H9 (cell line): ENCODE measurements at regions not wholly inside any gene's neighbourhood (a gene's known extent, or its start where the extent isn't known, plus 50 kb on each side); places are given as distances from the start of the nearest gene placed in this dataset.

ENCODE experiments used
- DNase-seq: peaks from one replicate; pipeline ENCODE4 v3.0.0-alpha.2; 2017
- H2AFZ ChIP-seq: one replicate; pipeline ENCODE4 v1.6.1; 2013; ENCODE audit warnings: mild to moderate bottlenecking, low read length, control low read depth, moderate library complexity
- H2AK5ac ChIP-seq: 2 replicates; pipeline ENCODE4 v1.6.1; 2013; ENCODE audit warnings: low read length, control low read depth, mixed read lengths; ENCODE audit not compliant: insufficient read length
- H2BK120ac ChIP-seq: one replicate; pipeline ENCODE4 v1.6.1; 2013; ENCODE audit warnings: low read depth, mild to moderate bottlenecking, low read length, control low read depth, inconsistent platforms; ENCODE audit not compliant: poor library complexity, severe bottlenecking
- H2BK12ac ChIP-seq: 2 replicates; pipeline ENCODE4 v1.6.1; 2013; ENCODE audit warnings: low read length, control low read depth, mixed read lengths, low read depth; ENCODE audit not compliant: insufficient read length
- H2BK15ac ChIP-seq: 2 replicates; pipeline ENCODE4 v1.6.1; 2013; ENCODE audit warnings: low read depth, low read length, control low read depth
- H2BK20ac ChIP-seq: one replicate; pipeline ENCODE4 v1.6.1; 2013; ENCODE audit warnings: low read depth, mild to moderate bottlenecking, low read length, control low read depth, inconsistent platforms; ENCODE audit not compliant: poor library complexity, severe bottlenecking
- H2BK5ac ChIP-seq: 2 replicates; pipeline ENCODE4 v1.6.1; 2013; ENCODE audit warnings: low read length, control low read depth, mixed read lengths; ENCODE audit not compliant: insufficient read length
- H3K14ac ChIP-seq: 2 replicates; pipeline ENCODE4 v1.6.1; 2013; ENCODE audit warnings: low read length, control low read depth; ENCODE audit not compliant: insufficient read depth
- H3K18ac ChIP-seq: 2 replicates; pipeline ENCODE4 v1.6.1; 2013; ENCODE audit warnings: low read depth, mild to moderate bottlenecking, mixed read lengths, low read length, control low read depth; ENCODE audit not compliant: insufficient read length
- H3K23ac ChIP-seq: 2 replicates; pipeline ENCODE4 v1.6.1; 2013; ENCODE audit warnings: low read length, control low read depth, mixed read lengths, low read depth; ENCODE audit not compliant: insufficient read length
- H3K23me2 ChIP-seq: 2 replicates; pipeline ENCODE4 v1.6.1; 2013; ENCODE audit warnings: low read depth, mild to moderate bottlenecking, mixed read lengths, low read length, control low read depth; ENCODE audit not compliant: insufficient read length, poor library complexity, severe bottlenecking
- H3K27ac ChIP-seq: 2 replicates; pipeline ENCODE4 v1.5.1; 2013; ENCODE audit warnings: low read length, control low read depth, mixed read lengths, low read depth; ENCODE audit not compliant: insufficient read length
- H3K27me3 ChIP-seq: 2 replicates; pipeline ENCODE4 v1.6.1; 2013; ENCODE audit warnings: low read length, control low read depth, inconsistent platforms; ENCODE audit not compliant: insufficient read depth
- H3K4ac ChIP-seq: 2 replicates; pipeline ENCODE4 v1.6.1; 2013; ENCODE audit warnings: low read depth, mild to moderate bottlenecking, control low read depth, inconsistent platforms, low read length, moderate library complexity
- H3K4me1 ChIP-seq: 2 replicates; pipeline ENCODE4 v1.6.1; 2013; ENCODE audit warnings: low read length, control low read depth, inconsistent platforms; ENCODE audit not compliant: insufficient read depth
- H3K4me2 ChIP-seq: 2 replicates; pipeline ENCODE4 v1.6.1; 2013; ENCODE audit warnings: low read length, control low read depth, mixed read lengths; ENCODE audit not compliant: insufficient read length, insufficient read depth
- H3K56ac ChIP-seq: 2 replicates; pipeline ENCODE4 v1.6.1; 2013; ENCODE audit warnings: low read depth, mild to moderate bottlenecking, mixed read lengths, low read length, control low read depth; ENCODE audit not compliant: insufficient read length
- H3K79me1 ChIP-seq: 2 replicates; pipeline ENCODE4 v1.6.1; 2013; ENCODE audit warnings: low read depth, mild to moderate bottlenecking, moderate library complexity, low read length, control low read depth, inconsistent platforms; ENCODE audit not compliant: insufficient read depth, poor library complexity, severe bottlenecking
- H3K79me2 ChIP-seq: 2 replicates; pipeline ENCODE4 v1.6.1; 2013; ENCODE audit warnings: low read length, control low read depth, inconsistent platforms; ENCODE audit not compliant: insufficient read depth
- H3K9ac ChIP-seq: 2 replicates; pipeline ENCODE4 v1.6.1; 2013; ENCODE audit warnings: low read length, control low read depth, mixed read lengths; ENCODE audit not compliant: insufficient read length; ENCODE audit errors: extremely low read depth
- H3K9me3 ChIP-seq: one replicate; pipeline ENCODE4 v1.6.1; 2013; ENCODE audit warnings: low read depth, low read length, inconsistent platforms; ENCODE audit not compliant: control insufficient read depth
- H3T11ph ChIP-seq: one replicate; pipeline ENCODE4 v1.6.1; 2013; ENCODE audit warnings: mild to moderate bottlenecking, low read length, control low read depth, inconsistent platforms
- H4K20me1 ChIP-seq: one replicate; pipeline ENCODE4 v1.6.1; 2013; ENCODE audit not compliant: control insufficient read depth, insufficient read length, insufficient read depth
- H4K5ac ChIP-seq: 2 replicates; pipeline ENCODE4 v1.6.1; 2013; ENCODE audit warnings: low read depth, mild to moderate bottlenecking, mixed read lengths, low read length, control low read depth; ENCODE audit not compliant: insufficient read length
- H4K8ac ChIP-seq: replicated peaks from 2 replicates; pipeline ENCODE4 v1.6.1; 2013; ENCODE audit warnings: low read length, control low read depth, mixed read lengths, low read depth; ENCODE audit not compliant: insufficient read length
- H4K91ac ChIP-seq: 2 replicates; pipeline ENCODE4 v1.6.1; 2013; ENCODE audit warnings: low read depth, mild to moderate bottlenecking, moderate library complexity, mixed read lengths, low read length, control low read depth; ENCODE audit not compliant: insufficient read length
- H3K27ac Mint-ChIP-seq, 3 experiments: 2 replicates in 2 of 3; 3 replicates in 1 of 3; pipeline ENCODE4 v1.8.0; 2020 to 2021; ENCODE audit warnings: mixed read lengths in 3 of 3, mild to moderate bottlenecking in 1 of 3, moderate library complexity in 1 of 3
- H3K27me3 Mint-ChIP-seq: 2 replicates; pipeline ENCODE4 v1.8.0; 2021; ENCODE audit warnings: low read depth, mild to moderate bottlenecking, moderate library complexity, mixed read lengths
- H3K36me3 Mint-ChIP-seq, 3 experiments: 2 replicates in 2 of 3; 3 replicates in 1 of 3; pipeline ENCODE4 v1.8.0; 2020 to 2021; ENCODE audit warnings: low read depth in 3 of 3, mixed read lengths in 3 of 3; ENCODE audit not compliant: insufficient read depth in 1 of 3
- H3K4me1 Mint-ChIP-seq, 2 experiments: 2 replicates each; pipeline ENCODE4 v1.8.0; 2020; ENCODE audit warnings: mixed read lengths in 2 of 2
- H3K4me3 Mint-ChIP-seq, 2 experiments: 2 replicates in 1 of 2; 3 replicates in 1 of 2; pipeline ENCODE4 v1.8.0; 2020 to 2021; ENCODE audit warnings: mild to moderate bottlenecking in 2 of 2, mixed read lengths in 2 of 2, moderate library complexity in 1 of 2
- H3K9me3 Mint-ChIP-seq, 2 experiments: 2 replicates in 1 of 2; 3 replicates in 1 of 2; pipeline ENCODE4 v1.8.0; 2020; ENCODE audit warnings: mild to moderate bottlenecking in 2 of 2, mixed read lengths in 2 of 2, moderate library complexity in 1 of 2
- CTCF ChIP-seq: fragments of 200-600 bp; sonication (generic); conservative IDR thresholded peaks from 3 replicates; pipeline ENCODE4 v1.8.0; 2021; ENCODE audit warnings: antibody characterized with exemption, mild to moderate bottlenecking
- WGBS: extraction: QIAGEN DNeasy Blood & Tissue Kit; methylation state at CpG from one replicate; pipeline ENCODE4 v1.1.7; 2013; ENCODE audit warnings: missing lambda C conversion rate, low lambda C conversion rate, mixed read lengths; ENCODE audit not compliant: insufficient read length; ENCODE audit errors: extremely low coverage; 5-methylcytosine and 5-hydroxymethylcytosine counted together

- no peak overlapping the region for H2AFZ ChIP-seq
- H4K91ac ChIP-seq: no peak overlapping the region
- H3K14ac ChIP-seq: no peak overlapping the region
- no peak overlapping the region for H3T11ph ChIP-seq
- peaks cover 10 to 19% (median 17%) of the 10 kb centered on the region in 3 experiments for H3K36me3 Mint-ChIP-seq
- H3K9me3 ChIP-seq: no peaks in the 10 kb centered on the region
- no peak for DNase-seq
- H4K8ac ChIP-seq: no peak overlapping the region
- TF ChIP-seq CTCF: no peak
- no peaks in the 10 kb centered on the region for H3K79me2 ChIP-seq
- H3K27me3 ChIP-seq: no peaks in the 10 kb centered on the region
- H3K18ac ChIP-seq: no peak overlapping the region
- H3K27ac Mint-ChIP-seq: no peak overlapping the region; a peak in 1 of 7 replicates
- H4K20me1 ChIP-seq: no peaks in the 10 kb centered on the region
- H2BK5ac ChIP-seq: no peak overlapping the region
- no peak overlapping the region for H2AK5ac ChIP-seq
- no peak overlapping the region for H3K9ac ChIP-seq
- no peak overlapping the region for H3K4me3 Mint-ChIP-seq
- H3K27me3 Mint-ChIP-seq: no peaks in the 10 kb centered on the region
- no CpG with 5 or more reads among the region's 4 CpGs for WGBS
- no peaks in the 10 kb centered on the region; the same call in 1 of the 2 replicates for H3K4me1 ChIP-seq
- H2BK120ac ChIP-seq: no peak overlapping the region
- H3K79me1 ChIP-seq: no peaks in the 10 kb centered on the region
- no peak overlapping the region for H3K4me2 ChIP-seq
- no peak overlapping the region for H2BK20ac ChIP-seq
- H3K4me1 Mint-ChIP-seq: peaks cover 4 to 16% of the 10 kb centered on the region in 2 experiments
- H3K23ac ChIP-seq: no peak overlapping the region
- H3K23me2 ChIP-seq: no peaks in the 10 kb centered on the region
- H3K9me3 Mint-ChIP-seq: peaks cover 15 to 17% of the 10 kb centered on the region in 2 experiments
- H3K56ac ChIP-seq: no peak overlapping the region
- no peak overlapping the region for H3K27ac ChIP-seq
- no peak overlapping the region for H4K5ac ChIP-seq
- H2BK12ac ChIP-seq: no peak overlapping the region
- H3K4ac ChIP-seq: no peak overlapping the region
- no peak overlapping the region for H2BK15ac ChIP-seq
Measured at GRCh38 chr12:46578190-46578982, 205.8 kb upstream of the SLC38A2 start.
